DMS153 treated with DMSO at 0.1 percent for 48 hours (cell line): ENCODE measurements at regions not wholly inside any gene's neighbourhood (a gene's known extent, or its start where the extent isn't known, plus 50 kb on each side); places are given as distances from the start of the nearest gene placed in this dataset.
"Not testable (repeated sequence)": the region's sequence is repeated elsewhere in the genome, so short reads cannot be mapped to it uniquely, and the experiment has no call there.

Source experiments
- DNase-seq: peaks from one replicate; lab custom pipeline; 2025; ENCODE audit not compliant: unreplicated experiment; lab: John Stamatoyannopoulos, UW

DNA sequence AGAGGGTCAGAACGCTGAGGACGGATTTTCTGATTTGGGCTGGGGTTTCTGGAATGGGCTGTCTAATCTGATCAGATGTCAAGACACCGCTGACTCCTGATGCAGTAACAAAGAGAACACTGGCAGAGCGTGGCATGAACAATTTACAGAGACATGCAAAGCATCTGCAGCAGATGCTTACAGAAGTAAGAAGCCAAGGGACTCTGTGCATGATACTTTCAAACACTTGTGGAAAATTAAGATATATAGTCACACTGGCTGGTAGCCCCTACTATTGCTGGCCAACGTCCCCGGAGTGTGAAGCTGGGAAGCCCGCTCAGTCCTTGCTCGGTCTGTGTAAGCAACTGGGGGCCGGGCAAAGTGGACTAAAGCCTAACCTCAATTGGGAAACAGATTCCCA is 903.7 kb downstream of the BRD1 start:
- no peak for DNase-seq

DNA sequence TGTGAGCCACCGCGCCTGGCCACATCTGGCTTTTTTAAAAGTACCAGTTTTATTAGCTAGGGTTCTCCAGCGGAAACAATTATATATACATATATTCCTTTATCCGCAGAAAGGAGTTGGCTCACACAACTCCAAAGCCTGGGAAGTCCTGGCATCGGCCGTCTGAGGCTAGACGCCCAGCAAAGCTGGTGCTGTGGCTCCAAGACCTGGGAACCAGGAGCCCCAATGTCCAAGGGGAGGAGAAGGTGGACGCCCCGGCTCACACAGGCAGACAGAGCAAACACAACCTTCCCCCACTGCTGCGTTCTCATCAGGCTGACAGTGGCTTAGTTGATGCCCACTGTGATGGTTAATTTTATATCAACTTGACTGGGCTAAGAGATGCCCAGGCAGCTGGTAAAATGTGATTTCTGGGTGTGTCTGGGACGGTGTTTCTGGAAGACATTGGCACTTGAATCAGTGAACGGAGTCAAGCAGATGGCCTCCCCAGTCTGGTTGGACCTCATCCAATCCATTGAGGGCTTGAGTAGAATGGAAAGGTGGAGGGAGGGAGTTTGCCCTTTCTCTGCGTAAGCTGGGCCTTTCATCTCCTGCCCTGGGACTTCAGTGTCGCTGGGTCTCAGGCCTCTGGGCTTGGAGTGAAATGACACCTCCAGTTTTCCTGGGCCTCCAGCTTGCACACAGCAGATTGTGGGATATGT is 904.4 kb downstream of the BRD1 start:
- DNase-seq = no peak

DNA sequence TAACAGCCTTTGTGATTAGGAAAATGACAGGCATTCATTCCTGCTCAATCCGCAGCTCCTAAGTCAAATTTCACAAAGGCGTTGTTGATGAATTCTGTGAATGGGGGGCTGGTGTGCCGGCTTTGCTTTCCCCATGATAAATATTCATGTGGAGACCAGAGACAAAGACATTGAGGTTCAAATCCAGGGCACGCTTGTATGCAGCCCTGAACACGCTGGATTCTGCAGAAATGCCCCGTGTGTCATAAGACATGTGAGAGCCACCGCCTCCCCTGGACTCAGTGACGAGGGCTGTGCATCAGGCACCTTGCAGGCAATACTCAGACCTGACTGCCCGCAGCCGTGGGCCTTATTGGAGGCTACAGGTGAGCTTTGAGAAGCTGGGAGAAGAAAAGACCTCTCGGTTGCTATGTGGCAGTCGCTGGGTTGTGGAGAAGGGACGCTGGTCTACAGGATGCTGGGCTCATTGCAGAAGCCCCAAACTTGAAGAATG is 906.2 kb downstream of the BRD1 start:
- DNase-seq = no peak

DNA sequence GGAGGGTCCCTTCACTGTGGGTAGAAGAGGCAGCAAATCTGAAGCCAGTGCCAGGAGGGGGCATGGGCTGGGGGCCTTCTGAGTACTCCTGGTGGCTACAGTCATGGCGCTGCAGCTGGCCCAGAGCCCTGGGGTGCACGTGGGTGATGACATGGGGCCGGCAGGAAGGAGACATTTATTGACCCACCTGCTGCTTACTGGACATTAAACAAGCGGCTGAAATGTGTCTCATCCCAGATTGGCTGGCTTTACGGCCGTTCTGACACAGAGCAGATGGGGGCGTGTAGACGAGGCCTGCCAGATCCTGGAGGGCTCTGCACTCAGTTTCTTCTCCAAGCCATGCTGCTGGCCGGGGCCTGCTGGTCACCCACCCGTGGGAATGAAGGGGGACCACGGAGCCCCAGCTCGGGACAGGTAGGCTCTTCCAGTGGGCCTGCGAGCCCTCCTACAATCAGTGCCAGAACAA is 906.9 kb downstream of the BRD1 start:
- DNase-seq = no peak

DNA sequence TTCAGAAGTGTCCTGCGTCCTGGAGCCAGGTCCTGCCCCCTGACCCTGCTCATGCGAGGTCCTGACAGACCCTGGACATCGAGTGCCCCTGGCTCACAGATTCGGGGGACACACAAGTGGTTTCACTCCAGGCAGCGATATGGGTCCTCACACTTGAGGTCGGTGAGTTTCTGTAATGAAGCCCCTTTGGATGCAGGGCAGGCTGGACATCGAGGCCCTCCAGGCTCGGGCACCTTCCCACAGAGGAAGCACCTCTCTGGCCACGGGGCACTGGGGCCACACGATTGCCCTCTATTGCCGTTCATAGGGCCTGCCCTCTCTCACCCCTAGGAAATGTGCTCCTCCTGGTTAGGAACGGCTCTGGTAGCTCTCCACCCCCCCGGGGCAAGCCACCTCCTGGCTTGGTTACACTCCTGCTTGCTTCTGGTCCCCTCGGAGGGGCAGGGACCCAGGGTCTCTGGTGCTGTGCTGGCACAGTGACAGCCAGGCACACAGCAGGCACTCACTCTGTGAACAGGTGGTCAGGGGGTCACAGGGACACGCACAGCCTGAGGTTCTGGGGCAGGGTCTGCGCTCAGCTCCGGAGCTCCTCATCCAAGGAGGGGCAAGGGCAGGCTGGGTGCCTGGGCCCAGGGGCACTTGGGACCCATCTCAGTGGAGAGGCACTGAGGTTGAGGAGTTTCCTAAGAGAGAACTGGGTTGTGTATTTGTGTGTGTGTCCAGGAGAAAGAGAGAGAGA is 907.7 kb downstream of the BRD1 start:
- DNase-seq = no peak

DNA sequence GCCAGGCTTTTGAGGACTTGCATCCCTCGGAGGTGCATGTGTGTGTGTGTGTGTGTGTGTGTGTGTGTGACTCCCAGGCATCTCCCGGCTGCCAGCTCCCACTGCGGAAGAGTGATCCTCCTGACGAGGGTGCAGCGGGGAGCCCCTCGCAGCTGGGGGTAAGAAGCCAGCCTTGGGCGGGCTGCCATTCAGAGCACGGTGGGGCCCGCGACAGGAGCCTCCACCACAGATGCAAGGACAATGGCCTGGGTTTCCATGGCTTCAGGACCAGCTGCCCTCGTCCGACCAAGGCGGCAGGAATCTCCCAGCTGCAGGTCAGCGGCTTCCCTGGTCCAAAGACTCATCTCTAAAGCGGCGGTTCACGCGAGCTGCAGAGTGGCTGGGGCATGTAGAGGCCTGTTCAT is 908.5 kb downstream of the BRD1 start:
- peak; percentile 72 for DNase-seq

DNA sequence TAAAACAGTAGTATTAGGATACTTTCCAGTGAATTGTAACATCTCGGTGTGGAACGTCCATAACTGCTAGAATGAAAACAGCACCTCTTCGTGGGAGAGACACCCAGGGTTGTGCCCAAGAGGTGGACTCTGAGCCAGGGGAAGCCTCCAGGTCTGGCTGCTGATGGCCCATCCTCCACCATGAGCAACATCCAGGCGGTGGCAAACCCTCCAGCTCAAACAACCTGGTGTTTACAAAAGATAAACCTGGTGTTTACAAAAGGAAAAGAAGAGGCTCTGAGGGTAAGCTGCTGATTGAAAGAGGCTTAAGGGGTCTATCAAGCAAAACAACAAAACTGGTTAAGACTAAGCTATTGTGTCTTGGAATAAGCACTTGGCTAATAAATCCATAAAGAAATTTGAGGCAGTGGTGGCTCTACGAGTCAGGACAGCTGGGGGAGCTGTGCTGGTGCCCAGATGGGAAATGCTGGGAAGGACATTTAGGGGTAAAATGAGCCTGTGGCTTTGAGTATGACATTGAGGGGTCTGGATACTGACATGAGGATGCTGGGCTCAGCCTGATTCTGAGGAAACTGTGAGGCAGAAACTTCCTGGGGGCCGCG is 909.0 kb downstream of the BRD1 start:
- DNase-seq = peak; percentile 85

DNA sequence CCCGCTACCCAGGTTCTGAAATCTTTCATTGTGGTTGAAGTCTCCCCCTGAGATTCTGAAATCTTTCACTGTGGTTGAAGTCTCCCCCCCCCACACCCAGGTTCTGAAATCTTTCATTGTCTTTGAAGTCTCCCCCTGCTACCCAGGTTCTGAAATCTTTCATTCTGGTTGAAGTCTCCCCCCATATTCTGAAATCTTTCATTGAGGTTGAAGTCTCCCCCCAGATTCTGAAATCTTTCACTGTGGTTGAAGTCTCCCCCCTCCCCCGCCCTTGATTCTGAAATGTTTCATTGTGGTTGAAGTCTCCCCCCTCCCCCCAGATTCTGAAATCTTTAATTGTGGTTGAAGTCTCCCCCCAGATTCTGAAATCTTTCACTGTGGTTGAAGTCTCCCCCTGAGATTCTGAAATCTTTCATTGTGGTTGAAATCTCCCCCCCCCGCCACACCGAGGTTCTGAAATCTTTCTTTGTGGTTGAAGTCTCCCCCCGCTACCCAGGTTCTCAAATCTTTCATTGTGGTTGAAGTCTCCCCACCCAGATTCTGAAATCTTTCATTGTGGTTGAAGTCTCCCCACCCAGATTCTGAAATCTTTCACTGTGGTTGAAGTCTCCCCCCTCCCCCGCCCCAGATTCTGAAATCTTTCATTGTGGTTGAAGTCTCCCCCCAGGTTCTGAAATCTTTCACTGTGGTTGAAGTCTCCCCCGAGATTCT is 915.2 kb downstream of the BRD1 start:
- DNase-seq = not testable (repeated sequence)

DNA sequence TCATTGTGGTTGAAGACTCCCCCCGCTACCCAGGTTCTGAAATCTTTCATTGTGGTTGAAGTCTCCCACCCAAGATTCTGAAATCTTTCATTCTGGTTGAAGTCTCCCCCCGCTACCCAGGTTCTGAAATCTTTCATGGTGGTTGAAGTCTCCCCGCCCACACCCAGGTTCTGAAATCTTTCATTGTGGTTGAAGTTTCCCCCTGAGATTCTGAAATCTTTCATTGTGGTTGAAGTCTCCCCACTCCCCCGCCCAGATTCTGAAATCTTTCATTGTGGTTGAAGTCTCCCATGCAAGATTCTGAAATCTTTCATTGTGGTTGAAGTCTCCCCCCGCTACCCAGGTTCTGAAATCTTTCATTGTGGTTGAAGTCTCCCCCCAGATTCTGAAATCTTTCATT is 916.0 kb downstream of the BRD1 start:
- DNase-seq = not testable (repeated sequence)

DNA sequence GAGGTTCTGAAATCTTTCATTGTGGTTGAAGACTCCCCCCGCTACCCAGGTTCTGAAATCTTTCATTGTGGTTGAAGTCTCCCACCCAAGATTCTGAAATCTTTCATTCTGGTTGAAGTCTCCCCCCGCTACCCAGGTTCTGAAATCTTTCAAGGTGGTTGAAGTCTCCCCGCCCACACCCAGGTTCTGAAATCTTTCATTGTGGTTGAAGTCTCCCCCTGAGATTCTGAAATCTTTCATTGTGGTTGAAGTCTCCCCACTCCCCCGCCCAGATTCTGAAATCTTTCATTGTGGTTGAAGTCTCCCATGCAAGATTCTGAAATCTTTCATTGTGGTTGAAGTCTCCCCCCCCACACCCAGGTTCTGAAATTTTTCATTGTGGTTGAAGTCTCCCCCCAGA is 916.6 kb downstream of the BRD1 start:
- not testable (repeated sequence) for DNase-seq

DNA sequence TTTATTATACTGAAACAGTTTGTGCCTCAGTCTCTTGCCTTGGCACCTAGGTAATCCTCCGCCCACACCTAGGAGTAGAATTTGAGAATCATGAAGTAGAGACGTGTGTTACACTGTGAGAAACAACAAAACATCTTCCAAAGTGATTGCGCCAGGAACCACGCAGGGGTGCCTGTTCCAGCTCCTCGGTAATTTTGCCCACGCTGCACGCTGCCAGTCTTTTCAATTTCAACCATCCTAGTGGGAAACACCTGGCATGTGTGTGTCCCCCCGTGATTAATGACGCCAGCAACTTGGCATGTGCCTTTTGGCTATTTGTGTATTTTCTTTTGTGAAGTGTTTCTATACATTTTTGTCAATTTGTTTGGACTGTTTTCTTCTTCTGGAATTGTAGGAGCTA is 919.1 kb downstream of the BRD1 start:
- DNase-seq = no peak

DNA sequence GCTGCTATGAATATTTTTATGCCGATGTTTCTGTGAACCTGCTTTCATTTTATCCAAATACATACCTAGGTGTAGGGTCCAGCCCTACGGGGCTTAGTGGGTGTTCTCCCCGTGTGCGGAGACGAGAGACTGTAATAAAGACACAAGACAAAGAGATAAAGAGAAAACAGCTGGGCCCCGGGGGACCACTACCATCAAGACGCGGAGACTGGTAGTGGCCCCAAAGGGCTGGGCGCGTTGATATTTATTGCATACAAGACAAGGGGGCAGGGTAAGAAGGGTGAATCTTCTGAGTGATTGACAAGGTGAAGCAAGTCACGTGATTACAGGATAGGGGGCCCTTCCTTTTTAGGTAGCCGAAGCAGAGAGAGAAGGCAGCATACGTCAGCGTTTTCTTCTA is 920.1 kb downstream of the BRD1 start:
- DNase-seq = no peak

DNA sequence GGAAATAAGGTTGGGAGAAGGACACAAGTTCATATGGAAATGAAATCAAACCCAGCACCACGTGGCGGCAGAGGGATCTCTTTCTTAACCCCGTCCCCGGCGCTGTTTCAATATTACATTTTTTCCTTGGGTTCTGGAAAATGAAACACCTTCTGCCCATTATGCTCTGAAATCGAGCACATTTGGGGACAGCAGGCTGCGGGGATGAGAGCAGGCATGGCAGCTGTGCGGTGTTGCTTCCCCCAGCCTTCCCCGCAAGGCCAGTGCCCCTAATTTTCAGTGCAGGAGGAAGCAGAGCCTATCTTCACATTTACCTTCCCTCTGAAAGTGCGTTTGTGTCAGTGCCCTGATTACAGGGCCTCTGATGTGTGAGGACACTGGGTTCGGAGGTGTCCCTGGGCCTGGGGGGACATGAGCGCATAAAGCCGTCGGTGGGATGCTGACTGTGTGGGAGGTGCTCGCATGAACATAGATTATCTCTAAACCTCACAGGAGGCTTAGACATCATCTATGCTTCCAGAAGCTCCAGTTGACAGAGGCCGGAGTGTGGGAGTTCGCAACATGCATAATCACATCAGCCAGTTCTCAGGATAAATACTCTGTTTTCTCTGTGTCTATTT is 921.3 kb downstream of the BRD1 start:
- DNase-seq = no peak

DNA sequence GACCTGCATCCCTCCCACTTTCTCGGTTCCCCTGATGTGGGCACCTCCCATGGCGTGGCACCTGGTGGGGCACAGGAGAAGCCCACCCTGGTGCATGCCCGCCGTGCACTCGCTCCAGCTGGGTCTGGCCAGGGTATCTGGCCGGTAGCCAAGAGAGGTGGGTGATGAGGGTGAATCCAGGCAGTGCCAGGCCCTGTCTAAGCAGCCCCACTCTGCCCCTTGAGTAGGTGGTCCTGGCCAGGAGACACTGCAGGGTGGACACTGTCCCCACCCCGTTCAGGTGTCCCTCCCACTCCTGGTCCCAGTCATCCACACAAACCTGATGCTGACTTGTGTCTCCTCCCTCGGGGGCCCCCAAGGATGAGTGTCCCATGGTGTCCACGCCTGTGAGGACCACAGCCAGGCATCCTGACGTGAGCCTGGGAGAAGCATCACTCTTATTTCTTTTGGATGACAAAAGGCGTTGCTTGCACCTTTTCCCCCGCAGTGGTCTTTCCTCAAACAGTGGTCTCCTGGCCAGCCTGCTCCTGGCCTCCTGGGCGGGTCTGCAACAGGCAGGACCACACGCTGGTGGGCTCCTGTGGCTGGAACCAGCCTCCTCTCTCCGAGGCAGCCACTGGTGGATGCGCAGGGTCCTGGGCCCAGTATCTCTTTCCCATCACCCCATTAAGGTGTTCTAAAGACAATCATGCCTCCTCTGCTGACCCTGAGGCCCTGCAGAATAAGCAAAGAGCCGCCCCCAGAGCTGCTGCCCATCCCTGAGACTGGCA is 922.3 kb downstream of the BRD1 start:
- no peak for DNase-seq

DNA sequence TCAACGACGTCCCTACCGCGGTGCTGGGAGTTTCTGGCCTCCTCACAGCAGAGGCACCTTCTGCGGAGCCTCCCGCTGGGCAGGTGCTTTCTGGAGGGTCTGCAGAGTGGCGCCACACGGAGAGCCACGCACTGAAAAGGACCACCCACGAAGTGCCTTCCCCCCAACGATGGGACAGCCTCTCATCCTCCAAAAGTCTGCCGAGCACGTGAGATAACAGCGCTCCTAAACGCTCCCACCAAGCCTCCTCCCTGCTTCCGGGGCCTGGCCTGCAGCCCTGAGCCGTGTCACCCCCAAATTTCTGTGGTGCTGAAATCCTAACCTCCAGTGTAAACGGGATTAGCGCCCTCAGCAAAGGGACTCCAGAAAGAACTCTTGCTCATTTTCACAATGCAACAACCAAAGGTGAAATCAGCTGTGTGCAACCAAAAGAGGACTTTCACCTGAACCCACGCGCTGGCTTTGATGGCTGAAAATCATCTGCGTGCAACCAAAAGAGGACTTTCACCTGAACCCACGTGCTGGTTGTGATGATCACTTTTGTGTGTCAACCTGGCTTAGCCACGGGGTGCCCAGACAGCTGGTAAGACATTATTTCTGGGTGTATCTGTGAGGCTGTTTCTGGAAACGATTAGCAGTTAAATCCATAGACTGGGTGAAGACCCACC is 924.6 kb downstream of the BRD1 start:
- no peak for DNase-seq

DNA sequence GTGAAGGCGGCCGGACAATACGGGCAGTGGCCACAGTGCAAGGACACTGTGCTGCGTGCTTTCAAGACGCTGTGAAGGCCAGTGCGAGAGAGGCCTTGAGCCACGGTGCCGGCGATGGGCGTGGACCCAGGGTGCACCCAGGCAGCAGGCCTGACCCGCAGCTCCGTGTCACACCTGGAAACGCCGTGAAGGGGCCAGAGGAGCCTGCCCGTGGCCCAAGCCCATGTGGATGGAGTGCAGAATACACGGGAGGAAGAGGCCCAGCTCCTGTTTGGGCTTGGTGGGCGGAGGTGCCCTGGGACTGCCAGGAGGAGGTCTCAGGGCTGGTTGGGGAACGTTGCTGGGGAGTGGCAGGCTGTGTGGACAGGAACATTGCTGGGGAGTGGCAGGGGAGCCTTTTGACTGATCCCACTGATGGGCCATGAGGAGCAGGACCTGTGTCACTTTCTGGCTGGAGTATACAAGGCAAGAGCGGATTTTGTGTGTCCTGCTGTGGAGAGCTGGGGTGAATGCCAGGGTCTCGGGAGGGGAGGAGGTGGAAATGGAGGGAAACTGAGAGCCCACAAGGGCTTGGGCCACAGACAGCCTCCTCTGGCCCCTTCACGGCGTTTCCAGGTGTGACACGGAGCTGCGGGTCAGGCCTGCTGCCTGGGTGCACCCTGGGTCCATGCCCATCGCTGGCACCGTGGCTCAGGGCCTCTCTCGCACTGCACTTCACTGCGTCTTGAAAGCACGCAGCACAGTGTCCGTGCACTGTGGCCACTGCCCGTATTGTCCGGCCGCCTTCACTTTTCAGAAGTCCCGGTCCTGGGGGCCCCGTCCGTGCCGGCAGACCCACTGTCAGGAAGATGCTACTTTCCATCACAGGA is 925.4 kb downstream of the BRD1 start:
- no peak for DNase-seq

DNA sequence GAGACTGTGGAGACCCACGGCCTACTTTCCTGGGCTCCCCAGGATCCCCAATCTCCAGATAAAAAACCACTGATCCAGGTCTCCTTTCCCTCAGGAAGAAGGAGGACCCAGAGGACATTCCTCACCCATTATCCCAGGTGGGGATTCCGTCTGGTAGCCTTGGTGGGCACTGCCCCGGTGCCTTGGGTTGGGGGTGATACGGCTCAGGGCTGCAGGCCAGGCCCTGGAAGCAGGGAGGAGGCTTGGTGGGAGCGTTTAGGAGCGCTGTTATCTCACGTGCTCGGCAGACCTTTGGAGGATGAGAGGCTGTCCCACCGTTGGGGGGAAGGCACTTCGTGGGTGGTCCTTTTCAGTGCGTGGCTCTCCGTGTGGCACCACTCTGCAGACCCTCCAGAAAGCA is 926.3 kb downstream of the BRD1 start:
- DNase-seq = no peak

DNA sequence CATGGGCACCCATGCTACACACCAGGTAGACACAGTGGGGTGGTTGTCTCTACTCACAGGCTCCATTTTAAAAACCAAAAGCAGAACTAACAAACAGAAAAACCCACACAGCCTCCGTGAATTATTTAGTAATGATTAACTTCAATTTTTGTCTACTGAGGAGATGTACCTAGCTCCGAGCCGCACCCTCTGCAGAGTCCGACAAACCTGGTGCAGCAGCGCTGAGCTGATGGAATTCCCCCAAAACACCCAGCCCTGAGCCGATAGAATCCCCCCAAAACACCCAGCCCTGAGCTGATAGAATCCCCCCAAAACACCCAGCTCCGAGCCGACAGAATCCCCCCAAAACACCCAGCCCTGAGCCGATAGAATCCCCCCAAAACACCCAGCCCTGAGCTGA is 927.0 kb downstream of the BRD1 start:
- DNase-seq = no peak

DNA sequence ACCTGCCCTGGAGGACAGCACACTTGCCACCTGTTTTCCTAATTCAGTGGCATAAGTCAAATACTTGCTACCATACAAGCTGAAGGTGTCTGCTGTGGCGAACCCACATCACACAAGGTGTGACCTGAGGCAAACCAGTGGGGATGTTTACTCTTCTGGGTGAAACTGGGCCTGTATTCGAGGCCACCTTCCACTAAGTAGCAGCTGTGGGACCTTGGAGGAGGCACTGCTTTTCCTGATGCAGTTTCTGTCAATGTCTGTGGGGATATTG is 927.4 kb downstream of the BRD1 start:
- no peak for DNase-seq
